HS-5 (cell line): ENCODE measurements at regions not wholly inside any gene's neighbourhood (a gene's known extent, or its start where the extent isn't known, plus 50 kb on each side); places are given as distances from the start of the nearest gene placed in this dataset.
"Not testable (repeated sequence)": the region's sequence is repeated elsewhere in the genome, so short reads cannot be mapped to it uniquely, and the experiment has no call there.

ENCODE experiments used
- DNase-seq: peaks from one replicate; pipeline ENCODE4 v3.0.0-alpha.2; 2012; ENCODE audit warnings: low read depth

DNA sequence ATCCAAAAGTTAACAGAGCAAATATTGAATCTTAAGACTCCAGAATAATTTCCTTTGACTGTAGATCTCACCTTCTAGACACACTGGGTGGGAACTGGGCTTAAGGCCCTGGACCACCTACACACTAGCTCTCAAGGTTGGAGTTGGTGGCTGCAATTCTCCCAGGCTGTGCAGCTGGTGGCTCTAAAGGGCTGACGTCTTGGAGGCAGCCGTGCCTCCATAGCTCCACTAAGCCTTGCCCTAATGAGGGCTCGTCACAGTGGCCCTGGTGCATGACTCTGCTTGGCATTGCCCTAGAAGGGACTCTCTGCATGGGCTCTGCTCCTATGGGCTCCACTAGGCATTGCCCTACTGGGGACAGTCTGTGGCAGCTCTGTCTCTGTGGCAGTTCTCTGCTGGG, 1005.2 kb downstream of the CCSER2 start:
- DNase-seq, result no peak

DNA sequence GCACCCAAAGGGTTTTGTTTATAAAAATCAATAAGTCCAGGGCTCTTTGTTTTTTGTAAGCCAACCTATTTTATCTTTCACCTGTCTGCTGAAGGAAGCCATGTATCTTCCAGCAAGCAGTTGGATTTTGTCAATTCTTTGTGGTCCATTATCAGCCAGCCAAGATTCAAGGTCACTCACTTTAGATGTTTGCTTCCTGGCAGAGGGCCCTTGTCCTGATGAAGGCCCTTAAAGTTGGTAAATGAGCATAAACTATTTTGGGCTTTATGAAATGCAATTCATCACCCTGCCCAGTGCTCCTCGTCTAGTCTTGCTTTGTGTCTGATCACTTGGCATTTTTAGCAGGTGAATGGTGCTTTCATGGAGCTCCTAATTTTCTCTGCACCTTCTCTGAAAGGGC, 1004.2 kb downstream of the GRID1 start:
- no peak for DNase-seq

DNA sequence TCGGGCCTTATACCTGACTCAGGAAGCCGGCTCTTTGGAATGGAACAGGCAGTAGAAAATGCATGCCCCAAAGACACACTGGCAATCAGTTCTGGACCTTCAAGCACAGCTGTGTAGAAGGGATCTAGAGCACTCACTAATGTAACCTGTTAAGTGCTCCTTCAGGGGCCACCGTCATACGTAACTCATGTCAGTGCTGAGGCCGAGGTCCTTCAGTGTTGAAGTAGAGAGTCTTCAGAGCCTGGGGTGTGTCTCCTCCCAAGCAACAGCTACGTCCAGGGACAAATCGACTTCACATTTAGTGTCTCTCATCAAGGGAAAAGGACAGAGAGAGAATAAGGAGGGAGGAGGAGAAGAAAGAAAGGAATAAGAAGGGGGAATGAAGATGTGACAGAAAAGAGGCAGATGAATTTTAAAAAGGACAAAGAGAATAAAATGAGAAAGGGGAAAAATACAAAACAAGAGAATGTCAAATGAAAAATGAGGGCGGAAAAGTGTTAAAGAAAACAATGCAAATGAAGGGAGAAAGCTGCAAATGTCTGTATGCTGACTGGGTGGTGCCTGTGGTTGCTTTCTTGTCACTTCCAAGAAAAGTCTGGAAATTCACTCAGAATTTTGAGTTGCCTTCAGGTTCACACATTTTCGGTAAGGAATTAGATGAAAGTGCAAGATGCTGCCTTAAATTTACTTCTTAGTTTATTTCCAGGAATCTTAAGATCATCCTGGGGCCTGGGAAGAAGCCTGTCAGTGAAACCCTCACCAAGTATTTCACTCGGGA, 989.4 kb downstream of the GRID1 start:
- DNase-seq, result no peak

DNA sequence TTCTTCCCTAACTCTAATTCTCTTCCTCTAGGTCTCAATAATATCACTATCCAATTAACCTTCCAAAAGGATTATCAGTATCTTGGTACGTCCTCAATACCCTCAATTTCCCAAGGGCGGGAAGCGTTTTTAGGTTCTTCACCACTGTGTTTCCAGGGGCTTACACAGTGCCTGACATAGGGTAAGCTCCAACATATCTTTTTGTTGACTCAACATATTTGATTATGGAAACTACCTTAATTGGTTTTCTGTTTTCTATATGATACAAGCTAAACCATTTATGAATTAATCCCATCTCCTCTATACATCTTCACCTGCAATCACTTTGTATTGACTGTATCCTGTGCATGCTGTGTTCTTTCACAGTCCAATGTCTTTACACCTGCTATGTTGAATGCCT, 987.3 kb downstream of the GRID1 start:
- no peak for DNase-seq

DNA sequence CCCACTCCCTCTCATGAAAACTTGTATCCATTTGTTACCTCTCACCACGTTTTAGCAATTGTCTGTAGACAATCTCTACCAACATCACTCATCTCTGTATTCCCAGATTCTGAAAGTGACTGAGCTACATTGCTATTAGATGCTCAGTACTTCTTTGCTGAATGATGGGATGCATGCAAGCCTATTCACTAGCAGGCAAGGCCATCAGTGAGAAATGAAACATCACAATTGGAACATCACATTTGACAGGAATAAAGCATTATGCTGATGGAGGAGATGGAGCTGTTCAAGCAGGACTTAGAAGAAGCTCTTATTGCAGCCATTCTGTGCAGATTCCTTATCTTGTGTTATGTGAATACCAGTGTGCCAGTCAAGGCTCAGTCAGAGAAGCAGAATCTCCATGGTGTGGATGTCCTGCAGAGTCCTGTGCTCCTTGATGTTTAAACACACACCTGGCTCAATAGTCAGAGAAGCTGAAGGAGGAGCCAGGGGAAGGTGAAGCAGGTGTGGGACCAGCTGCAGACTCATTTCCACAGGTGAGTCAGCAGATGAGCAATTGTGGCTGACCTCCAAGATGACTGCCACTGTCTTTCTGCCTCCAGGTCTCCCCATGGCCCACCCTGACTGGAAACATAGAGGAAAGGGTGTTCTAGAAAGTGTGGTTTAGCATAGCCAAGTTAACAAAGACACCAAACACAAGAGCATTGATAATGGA, 965.5 kb downstream of the GRID1 start:
- no peak for DNase-seq

DNA sequence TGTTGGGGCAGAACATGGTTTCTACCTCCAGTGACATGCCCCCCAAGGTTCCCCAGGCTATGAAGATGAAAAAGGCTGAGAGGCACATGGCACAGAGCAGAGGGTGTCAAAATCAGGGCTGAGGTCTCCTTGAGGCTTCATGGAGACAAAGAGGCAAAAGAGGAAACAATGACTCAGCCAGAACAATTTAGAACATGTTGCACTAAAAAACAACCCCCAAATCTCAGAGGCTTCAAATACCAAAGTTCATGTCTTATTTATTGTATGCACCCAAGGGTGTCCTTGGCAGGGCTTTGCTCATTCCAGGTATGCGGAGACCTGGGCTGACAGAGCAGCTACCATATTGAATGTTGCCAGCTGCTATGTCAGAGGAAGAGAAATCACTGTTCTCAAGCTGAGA, 964.1 kb downstream of the GRID1 start:
- DNase-seq, result no peak

DNA sequence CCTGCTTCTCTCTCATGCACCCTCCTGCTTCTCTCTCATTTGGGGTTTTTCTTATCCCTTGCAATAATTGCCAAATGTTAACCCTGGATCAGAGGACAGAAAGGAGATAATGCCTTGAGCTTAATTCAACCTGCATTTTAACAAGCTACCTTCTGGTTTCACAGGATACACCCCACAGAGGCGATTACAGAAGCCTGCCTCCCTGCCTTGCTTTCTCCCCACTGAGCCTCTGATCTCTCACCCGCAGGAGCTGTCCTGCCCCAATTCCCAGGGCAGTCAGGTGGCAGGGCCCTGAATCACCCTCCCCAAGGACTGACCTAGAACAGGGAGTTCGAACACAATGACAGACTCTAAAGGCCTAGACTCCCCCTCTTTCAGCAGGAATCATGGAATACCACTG, 959.5 kb downstream of the GRID1 start:
- DNase-seq, result no peak

DNA sequence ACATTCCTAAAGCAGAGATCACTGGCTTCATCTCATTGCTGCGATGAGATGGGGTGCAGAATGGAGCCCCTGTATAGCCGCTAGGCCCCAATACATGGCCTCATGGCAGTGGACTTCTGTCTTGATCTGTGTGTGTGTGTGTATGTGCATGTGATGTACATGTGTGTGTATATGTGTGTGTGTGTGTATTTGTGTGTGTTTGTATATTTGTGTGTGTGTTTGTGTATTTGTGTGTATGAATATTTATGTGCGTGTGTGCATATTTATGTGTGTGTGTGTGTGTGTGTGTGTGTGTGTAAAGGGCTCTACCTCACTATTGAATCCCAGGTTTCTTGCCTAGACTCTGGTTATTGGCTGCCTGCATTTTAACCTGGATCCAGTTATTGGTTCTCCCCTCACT, 958.2 kb downstream of the GRID1 start:
- no peak for DNase-seq

DNA sequence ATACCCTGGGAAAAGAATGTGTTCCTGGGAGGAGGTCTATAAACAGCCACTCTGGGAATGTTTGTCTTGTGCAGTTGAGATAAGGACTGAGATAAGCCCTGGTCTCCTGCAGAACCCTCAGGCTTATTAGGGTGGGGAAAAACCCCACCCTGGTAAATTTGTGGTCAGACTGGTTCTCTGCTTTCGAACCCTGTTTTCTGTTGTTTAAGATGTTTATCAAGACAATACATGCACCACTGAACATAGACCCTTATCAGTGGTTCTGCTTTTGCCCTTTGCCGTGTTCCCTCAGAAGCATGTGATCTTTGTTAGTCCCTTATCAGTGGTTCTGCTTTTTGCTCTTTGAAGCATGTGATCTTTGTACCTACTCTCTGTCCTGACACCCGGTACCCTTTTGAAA, 956.0 kb downstream of the GRID1 start:
- not testable (repeated sequence) for DNase-seq

DNA sequence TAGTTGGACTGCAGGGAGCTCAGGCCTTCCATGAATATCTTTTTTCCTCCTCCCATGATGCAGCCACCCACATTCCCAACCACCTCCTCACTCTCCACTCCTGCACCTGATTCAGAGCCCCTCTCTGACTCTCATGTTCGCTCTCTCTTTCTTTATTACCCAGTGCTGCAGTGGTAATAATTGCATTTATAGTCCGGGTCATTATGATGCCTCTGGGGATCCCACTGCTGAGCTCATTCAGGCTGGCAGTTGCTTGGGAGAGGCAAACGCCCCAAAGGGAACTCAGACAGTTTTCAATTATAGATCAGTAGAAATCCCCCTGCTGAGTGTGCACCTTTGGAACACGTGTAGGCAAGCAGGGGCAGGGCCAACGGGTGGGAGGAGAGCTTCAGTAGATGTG, 953.0 kb downstream of the GRID1 start:
- no peak for DNase-seq

DNA sequence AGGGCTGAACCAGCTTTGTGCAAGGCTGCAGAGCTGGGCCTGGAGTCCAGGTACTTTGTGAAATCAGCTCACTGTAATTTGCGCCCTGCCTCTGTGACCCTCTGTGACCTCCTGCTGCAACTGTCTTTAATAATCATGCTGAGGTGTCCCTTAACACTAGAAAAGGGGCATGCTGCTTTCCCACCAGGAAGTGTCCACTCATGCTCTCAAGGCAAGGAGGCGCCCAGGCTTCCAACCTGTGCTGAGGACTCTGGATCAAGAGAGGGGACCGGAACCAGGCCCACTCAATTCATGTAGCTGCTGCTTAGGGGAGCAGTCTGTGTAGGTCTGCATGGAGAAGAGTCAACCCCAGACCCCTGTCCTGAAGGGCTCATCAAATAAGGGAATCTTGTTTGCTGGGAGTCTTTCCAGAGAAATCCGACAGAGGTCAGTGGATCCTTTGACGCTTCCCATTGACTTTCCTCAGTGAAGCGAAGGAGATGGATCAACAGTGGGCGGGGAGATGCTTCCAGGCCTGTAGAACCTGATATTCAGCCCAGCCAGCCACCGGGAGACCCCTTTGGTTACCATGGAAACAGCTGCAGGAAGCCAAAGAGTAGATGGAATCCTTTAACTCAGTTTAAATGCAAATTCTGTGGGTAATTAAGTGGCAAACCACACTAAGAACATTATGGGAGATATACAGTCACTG, 945.9 kb downstream of the GRID1 start:
- DNase-seq, result no peak

DNA sequence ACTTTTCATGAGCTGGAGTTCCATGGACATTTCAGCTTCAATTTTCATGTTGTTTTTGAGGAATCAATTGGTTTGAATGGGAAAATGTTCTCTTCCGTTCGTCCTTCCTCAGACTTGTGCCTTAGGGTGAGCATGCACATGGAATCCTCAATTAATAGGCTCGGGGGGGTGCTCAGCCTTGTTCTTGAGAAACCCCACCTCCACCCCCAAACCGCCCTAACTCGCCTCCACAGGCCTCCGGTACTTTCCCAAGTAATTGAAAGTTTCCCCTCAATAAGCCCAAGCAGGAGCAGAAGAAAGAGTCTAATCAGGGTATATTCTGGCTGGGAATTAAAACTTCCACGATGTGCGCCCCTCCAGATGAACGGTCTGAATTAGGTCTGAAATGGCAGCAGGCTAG, 945.2 kb downstream of the GRID1 start:
- no peak for DNase-seq

DNA sequence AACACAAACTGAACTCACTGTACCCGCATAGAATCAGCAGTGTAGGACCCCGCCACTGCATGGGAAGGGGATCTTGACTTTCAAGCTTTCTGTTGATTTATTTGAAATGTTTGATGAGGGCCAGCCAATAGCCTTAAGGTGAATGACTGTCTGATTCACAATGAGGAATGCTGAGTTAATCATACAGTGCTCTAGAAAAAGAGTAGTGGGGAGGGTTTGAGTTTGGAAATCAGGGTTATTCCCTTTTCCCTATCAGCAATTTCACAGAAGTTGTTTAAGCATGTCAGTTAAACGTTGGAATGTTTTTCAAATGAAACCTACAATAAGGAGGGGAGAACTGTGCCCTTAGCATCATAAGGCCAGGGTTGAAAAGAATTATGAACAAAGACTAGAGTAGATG, 937.5 kb downstream of the GRID1 start:
- DNase-seq, result no peak

DNA sequence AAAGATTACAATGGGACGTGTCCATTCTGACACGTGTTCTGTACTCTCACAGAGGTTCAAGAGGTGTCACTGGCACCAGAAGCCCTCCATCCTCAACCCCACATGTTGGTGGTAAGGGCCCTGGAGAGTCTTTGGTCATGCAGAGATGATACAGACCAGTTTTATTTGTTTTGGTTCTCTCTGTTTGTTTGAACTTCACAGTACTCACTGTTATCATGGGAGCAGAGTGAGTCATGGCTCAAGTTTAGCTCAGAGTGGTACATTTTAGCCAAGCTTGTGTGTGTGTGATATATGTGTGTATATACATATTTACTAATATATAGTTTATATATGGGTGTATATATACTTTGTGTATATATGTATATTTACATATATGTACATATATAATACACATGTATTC, 935.6 kb downstream of the GRID1 start:
- DNase-seq, result no peak

DNA sequence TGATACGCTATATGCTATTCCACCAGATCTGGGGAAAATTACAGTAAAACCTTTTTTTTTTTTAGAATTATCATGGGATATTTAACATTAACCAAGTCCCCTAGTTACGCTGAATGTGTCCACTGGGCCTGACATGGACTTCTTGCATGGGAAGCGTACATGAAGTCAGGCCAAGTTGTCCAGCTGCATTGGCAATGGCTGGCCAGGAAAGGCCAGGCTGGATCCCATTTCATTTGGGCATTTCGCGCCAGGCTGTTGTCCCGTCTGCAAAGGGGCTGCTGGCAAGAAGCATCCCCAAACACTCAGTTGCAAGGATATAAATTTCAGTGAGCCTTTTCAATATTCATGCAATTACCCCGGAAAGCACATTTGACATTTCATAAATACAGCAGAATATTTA, 933.3 kb downstream of the GRID1 start:
- no peak for DNase-seq

DNA sequence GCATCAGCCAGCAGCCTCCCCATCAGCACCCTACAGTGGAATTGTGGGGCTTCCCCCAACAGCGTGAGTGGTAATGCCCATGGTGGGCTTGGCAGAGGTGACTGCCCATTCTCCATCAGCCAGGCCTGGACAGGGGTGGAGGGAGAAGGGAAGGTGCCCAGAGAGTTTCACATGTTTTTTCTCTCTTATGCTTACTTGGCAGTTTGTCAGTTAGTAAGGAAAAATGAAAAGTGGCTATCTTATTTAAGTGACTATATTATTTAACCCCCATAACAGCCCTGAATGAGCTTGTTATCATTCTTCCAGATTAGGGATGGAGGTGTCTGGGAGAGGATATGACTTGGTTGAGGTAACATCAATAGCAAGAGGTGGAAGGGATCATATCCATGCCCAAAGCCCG, 921.7 kb downstream of the GRID1 start:
- DNase-seq, result no peak

DNA sequence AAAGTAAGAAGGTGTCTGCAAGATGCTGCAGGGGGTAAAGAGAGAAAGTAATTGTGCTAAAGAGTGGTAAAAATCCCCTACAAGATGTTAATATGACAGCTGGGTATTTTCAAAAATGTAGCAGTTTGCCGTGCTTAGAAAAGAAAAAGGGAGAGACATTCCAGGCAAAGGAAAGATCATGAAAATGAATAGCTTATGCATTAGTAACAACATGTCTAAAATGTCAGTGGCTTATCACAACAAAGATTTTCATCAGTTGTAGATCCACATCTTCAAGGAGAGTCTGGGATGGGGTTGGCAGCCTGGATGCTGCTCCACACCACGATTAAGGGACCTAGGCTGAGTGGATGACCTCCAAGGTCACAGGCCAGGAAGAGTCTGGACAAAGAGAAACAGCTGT, 920.9 kb downstream of the GRID1 start:
- DNase-seq, result no peak

DNA sequence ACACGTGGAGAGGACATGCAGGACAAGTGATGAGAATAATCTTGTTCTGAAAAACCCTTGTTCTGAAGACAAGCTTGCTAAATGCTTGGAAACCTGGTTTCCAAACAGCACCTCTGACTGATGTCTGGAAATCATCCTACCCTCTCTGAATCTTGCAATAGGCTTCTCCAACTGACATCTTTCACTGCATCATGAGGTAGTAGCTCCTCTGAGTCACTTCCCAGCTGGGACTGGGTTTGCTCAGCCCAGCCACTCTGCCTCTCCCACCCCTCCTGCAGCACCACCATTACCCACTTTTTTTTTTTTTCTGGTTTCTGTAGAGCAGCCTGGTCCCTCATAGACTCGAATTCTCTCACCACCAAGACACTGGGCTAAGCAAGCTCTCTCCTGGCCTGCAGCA, 919.8 kb downstream of the GRID1 start:
- no peak for DNase-seq

DNA sequence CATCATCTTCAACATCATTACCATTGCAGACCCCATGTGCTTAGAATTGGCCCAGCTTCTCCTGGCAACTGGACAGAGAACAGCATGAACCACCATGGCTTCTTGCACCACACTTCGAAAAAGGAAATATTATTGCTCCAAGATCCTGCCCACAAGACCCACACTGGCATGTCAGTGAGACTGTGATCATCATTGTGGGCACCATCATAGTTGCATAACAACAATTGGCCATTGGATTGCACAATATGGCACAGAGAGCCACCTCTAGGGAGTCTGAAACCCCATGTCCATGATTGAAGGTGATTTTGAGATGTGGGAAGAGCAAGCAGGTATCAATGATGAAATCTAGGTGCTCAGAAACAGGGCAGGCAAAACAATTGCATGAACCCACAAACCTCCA, 918.9 kb downstream of the GRID1 start:
- DNase-seq, result no peak

DNA sequence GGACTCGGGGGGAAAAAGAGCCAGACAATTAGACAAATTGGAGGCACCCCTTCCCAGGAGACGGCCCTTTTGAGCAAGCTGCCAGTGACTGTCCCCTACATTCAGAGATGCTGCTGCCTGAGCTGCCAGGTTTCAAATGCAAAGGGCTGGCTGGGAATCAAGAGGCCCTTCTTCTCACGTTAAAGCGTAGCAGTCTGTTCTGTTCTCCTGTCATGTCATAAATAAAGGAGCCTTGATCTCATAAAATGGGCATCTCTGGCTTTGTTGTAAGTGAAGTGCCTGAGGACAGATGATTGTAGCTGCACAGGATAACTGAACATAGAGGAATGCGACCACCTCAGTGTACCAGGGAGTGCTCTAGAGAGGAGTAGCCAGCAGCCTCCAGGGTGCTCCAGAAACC, 917.9 kb downstream of the GRID1 start:
- no peak for DNase-seq

DNA sequence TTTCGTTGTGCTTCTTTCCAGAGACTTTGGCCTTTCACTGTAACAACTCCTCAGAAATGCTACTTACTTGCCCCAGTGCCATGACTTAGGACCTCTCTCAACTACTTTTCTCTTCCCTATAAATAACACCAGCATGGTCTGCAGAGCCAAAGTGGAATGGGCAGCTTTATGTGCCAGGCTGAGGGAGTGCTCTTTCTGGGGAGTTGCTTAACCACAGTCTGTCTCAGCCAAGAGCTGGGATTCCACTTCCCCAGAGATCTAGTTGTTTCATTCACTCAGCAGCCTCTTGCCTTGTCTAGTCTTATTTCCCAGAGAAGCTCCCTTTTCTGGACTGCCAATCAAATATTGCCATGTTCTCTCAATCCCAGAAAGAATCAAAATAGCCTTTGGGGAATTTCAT, 912.2 kb downstream of the GRID1 start:
- DNase-seq, result no peak

DNA sequence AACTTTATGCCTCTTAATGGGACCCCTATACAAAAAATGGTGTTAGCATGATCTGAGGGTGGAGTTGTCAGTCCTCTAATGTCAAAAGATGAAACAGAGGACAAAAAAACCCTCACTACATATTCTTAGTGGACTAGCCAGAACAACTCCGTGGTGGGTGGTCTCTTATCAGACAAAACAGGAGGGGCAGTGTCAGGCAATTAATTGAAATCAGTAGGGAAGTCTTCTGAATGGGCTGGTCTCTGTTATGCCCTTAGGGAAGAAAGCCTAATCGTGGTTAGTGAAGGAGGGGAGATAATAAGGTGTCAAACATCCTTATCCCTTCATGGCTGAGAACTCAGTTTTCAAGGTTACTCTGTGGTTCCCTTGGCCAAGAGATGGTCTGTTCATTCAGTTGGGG, 909.4 kb downstream of the GRID1 start:
- DNase-seq, result no peak

DNA sequence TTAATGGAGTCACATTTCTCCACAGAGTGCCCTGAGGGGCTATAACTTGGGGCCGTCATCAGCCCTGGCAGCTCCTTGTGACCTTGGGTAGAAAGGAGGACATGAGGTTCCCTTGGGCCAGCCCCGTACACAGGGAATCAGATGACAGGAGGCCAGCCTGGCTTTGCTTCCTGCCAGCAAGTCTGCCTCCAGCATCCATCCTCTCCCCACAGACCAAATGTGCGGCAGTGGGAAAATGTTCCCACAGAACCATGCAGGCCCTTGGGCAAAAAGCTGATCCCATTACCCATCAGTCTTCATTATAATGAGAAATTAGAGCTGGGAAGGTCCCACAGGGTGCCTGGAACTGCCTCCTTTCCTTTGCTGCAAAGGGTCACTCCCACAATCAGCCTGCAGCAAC, 908.3 kb downstream of the GRID1 start:
- no peak for DNase-seq
